ENCODE measurements at regions not wholly inside any gene's neighbourhood (a gene's known extent, or its start where the extent isn't known, plus 50 kb on each side); places are given as distances from the start of the nearest gene placed in this dataset.

- no peak overlapping the region for H3K4me3 ChIP-seq (ENCODE audit: low read length)
- TF ChIP-seq ZNF274 (IDR thresholded peaks at IDR 0.05; ENCODE audit: low read depth, low read length): no peak
Observed at GRCh38 chr1:83029050-83029449, 969.9 kb downstream of the TTLL7 start.

GRCh38 chr1:83028467-83028866 lies 970.5 kb downstream of the TTLL7 start:
- H3K4me3 ChIP-seq (ENCODE audit: low read length): no peak overlapping the region
- no peak for TF ChIP-seq ZNF274 (IDR thresholded peaks at IDR 0.05; ENCODE audit: low read depth, low read length)

- H3K4me3 ChIP-seq (ENCODE audit: low read length): no peak overlapping the region
- TF ChIP-seq ZNF274 (IDR thresholded peaks at IDR 0.05; ENCODE audit: low read depth, low read length): no peak
Observed at GRCh38 chr1:83027511-83027910, 971.4 kb downstream of the TTLL7 start.

GRCh38 chr1:83026745-83027144 lies 972.2 kb downstream of the TTLL7 start:
- no peak overlapping the region for H3K4me3 ChIP-seq (ENCODE audit: low read length)
- no peak for TF ChIP-seq ZNF274 (IDR thresholded peaks at IDR 0.05; ENCODE audit: low read depth, low read length)

- no peak for TF ChIP-seq ZNF274 (IDR thresholded peaks at IDR 0.05; ENCODE audit: low read depth, low read length)
- H3K4me3 ChIP-seq (ENCODE audit: low read length): no peak overlapping the region
Observed at GRCh38 chr1:83024251-83024767, 974.6 kb downstream of the TTLL7 start.

- no peak for TF ChIP-seq ZNF274 (IDR thresholded peaks at IDR 0.05; ENCODE audit: low read depth, low read length)
- H3K4me3 ChIP-seq (ENCODE audit: low read length): no peak overlapping the region
Observed at GRCh38 chr1:83023212-83023611, 975.7 kb downstream of the TTLL7 start.

- no peak overlapping the region for H3K4me3 ChIP-seq (ENCODE audit: low read length)
- no peak for TF ChIP-seq ZNF274 (IDR thresholded peaks at IDR 0.05; ENCODE audit: low read depth, low read length)
Observed at GRCh38 chr1:83022206-83022605, 976.7 kb downstream of the TTLL7 start.

GRCh38 chr1:83017701-83018100 lies 981.2 kb downstream of the TTLL7 start:
- H3K4me3 ChIP-seq (ENCODE audit: low read length): no peak overlapping the region
- no peak for TF ChIP-seq ZNF274 (IDR thresholded peaks at IDR 0.05; ENCODE audit: low read depth, low read length)

GRCh38 chr1:83017276-83017675 lies 981.7 kb downstream of the TTLL7 start:
- TF ChIP-seq ZNF274 (IDR thresholded peaks at IDR 0.05; ENCODE audit: low read depth, low read length): no peak

GRCh38 chr1:83016354-83016849 lies 982.5 kb downstream of the TTLL7 start:
- H3K4me3 ChIP-seq (ENCODE audit: low read length): no peak overlapping the region
- no peak for TF ChIP-seq ZNF274 (IDR thresholded peaks at IDR 0.05; ENCODE audit: low read depth, low read length)

More at GRCh38 chr1:83017276-83017675, 981.7 kb downstream of the TTLL7 start:
- H3K4me3 ChIP-seq (ENCODE audit: low read length): no peak overlapping the region

- no peak for TF ChIP-seq ZNF274 (IDR thresholded peaks at IDR 0.05; ENCODE audit: low read depth, low read length)
- no peak overlapping the region for H3K4me3 ChIP-seq (ENCODE audit: low read length)
Observed at GRCh38 chr1:83015163-83015562, 983.8 kb downstream of the TTLL7 start.

- no peak overlapping the region for H3K4me3 ChIP-seq (ENCODE audit: low read length)
- TF ChIP-seq ZNF274 (IDR thresholded peaks at IDR 0.05; ENCODE audit: low read depth, low read length): no peak
Observed at GRCh38 chr1:83012950-83013349, 986.0 kb downstream of the TTLL7 start.

GRCh38 chr1:83011265-83011664 lies 987.7 kb downstream of the TTLL7 start:
- no peak for TF ChIP-seq ZNF274 (IDR thresholded peaks at IDR 0.05; ENCODE audit: low read depth, low read length)
- H3K4me3 ChIP-seq (ENCODE audit: low read length): no peak overlapping the region

- TF ChIP-seq ZNF274 (IDR thresholded peaks at IDR 0.05; ENCODE audit: low read depth, low read length): no peak
- H3K4me3 ChIP-seq (ENCODE audit: low read length): no peak overlapping the region
Observed at GRCh38 chr1:83006271-83006670, 992.7 kb downstream of the TTLL7 start.

GRCh38 chr1:83000286-83000685 lies 998.6 kb downstream of the TTLL7 start:
- no peak for TF ChIP-seq ZNF274 (IDR thresholded peaks at IDR 0.05; ENCODE audit: low read depth, low read length)
- H3K4me3 ChIP-seq (ENCODE audit: low read length): no peak overlapping the region

GRCh38 chr1:82995951-82996350 lies 1003.0 kb downstream of the TTLL7 start:
- H3K4me3 ChIP-seq (ENCODE audit: low read length): no peak overlapping the region

More at GRCh38 chr1:82995951-82996350, 1003.0 kb downstream of the TTLL7 start:
- no peak for TF ChIP-seq ZNF274 (IDR thresholded peaks at IDR 0.05; ENCODE audit: low read depth, low read length)

Measured in GM08714 (cell line).